ENCODE measurements at regions not wholly inside any gene's neighbourhood (a gene's known extent, or its start where the extent isn't known, plus 50 kb on each side); places are given as distances from the start of the nearest gene placed in this dataset.

DNA sequence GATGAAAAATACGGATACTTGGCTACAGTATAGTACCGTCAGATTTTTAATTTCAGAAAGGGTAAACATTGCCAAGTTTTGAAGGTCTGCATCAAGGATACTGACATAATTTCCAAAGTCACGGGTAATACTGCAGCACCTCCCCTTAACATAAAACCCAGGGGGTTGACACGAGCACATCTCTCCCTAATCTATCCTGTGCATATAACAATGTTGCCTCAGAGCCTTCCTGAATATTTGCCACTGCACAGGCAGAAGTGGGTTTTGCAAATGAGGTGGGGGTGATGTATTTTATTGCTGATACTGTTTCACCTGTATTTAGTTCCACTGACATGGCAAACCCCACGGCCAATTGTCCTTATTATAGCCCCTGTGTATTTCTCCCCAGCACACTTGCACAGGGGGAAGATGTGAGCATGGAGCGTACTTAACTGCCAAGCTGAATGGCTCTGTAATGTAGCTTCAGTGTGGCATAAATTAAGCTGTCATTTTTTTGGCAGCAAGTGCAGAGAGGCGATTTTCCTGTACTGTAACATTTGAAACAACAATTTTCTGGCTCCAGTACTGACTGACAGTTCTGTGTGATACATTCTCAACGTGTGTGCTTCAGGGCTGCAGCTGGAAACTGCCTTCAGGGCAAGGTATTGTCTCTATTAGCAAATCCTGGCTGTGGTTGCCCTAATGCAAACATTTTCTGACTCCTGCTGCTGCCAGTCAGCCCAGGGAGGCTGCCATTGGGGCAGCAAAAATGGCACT lies 299.6 kb upstream of the SP4 start:
- TF ChIP-seq, protein P1, sequence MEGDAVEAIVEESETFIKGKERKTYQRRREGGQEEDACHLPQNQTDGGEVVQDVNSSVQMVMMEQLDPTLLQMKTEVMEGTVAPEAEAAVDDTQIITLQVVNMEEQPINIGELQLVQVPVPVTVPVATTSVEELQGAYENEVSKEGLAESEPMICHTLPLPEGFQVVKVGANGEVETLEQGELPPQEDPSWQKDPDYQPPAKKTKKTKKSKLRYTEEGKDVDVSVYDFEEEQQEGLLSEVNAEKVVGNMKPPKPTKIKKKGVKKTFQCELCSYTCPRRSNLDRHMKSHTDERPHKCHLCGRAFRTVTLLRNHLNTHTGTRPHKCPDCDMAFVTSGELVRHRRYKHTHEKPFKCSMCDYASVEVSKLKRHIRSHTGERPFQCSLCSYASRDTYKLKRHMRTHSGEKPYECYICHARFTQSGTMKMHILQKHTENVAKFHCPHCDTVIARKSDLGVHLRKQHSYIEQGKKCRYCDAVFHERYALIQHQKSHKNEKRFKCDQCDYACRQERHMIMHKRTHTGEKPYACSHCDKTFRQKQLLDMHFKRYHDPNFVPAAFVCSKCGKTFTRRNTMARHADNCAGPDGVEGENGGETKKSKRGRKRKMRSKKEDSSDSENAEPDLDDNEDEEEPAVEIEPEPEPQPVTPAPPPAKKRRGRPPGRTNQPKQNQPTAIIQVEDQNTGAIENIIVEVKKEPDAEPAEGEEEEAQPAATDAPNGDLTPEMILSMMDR (IDR thresholded peaks at IDR 0.05) = no peak
- TF ChIP-seq POLR2A (IDR thresholded peaks at IDR 0.05) (no peak), POLR2AphosphoS5 (IDR thresholded peaks at IDR 0.05; ENCODE audit: insufficient read depth in 1 of 2, low read depth in 1 of 2) (no peak)
- Histone ChIP-seq H3K27me3 (no peaks in the 10 kb centered on the region), H3K36me3 (no peaks in the 10 kb centered on the region), H3K4me1 (no peaks in the 10 kb centered on the region), H3K27ac (no peak overlapping the region), H3K4me3 (no peak overlapping the region), H3K9me3 (no peaks in the 10 kb centered on the region)
- no peak for DNase-seq (ENCODE audit: extremely low spot score in 2 of 2)
- intact Hi-C loops (cut with DNase I) = no loop called here

DNA sequence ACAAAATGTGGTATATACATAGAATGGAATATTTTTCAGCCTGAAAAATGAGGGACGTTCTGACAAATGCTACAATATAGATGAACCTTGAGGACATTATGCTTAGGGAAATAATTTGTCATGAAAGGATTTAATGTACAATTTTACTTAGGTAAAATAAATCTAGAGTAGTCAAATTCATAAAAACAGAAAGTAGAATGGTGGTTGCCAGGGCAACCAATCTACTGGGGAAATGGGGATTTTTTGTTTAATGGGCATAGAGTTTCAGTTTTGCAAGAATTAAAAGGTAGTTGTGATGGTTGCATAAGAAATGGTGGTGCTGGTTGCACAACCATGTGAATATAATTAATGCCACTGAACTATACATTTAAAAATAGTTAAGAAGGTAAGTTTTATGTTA lies 296.0 kb upstream of the SP4 start:
- no peaks in the 10 kb centered on the region for H3K9me3 ChIP-seq
- DNase-seq (ENCODE audit: extremely low spot score in 2 of 2) = no peak
- intact Hi-C loops (cut with DNase I) = no loop called here
- TF ChIP-seq, protein P1 (IDR thresholded peaks at IDR 0.05) = no peak
- TF ChIP-seq POLR2AphosphoS5 (IDR thresholded peaks at IDR 0.05; ENCODE audit: insufficient read depth in 1 of 2, low read depth in 1 of 2) (no peak), POLR2A (IDR thresholded peaks at IDR 0.05) (no peak)
- no peak overlapping the region for H3K27ac ChIP-seq
- no peak overlapping the region for H3K4me3 ChIP-seq
- H3K4me1 ChIP-seq = no peaks in the 10 kb centered on the region
- H3K36me3 ChIP-seq = no peaks in the 10 kb centered on the region
- H3K27me3 ChIP-seq = no peaks in the 10 kb centered on the region

DNA sequence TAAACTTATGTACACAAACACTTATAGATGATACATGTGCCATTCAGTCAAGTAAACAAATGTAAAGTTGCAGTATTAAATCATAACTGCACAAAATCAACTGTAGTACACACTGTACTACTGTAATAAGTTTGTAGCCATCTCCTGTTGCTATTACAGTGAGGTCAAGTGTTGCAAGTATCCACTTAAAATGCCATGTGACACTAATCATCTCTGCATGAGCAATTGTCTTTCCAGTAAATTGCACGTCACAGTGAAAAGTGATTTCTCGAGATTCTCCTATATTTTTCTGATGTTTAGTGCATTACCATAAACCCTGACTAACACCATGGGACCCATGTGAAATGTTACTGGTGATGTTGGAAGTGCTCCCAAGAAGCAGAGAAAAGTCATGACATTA lies 293.3 kb upstream of the SP4 start:
- Histone ChIP-seq H3K36me3 (no peaks in the 10 kb centered on the region), H3K27ac (no peak overlapping the region), H3K4me3 (no peak overlapping the region), H3K27me3 (no peaks in the 10 kb centered on the region), H3K9me3 (no peaks in the 10 kb centered on the region), H3K4me1 (no peaks in the 10 kb centered on the region)
- DNase-seq (ENCODE audit: extremely low spot score in 2 of 2) = no peak
- intact Hi-C loops (cut with DNase I) = no loop called here
- TF ChIP-seq, protein P1 (IDR thresholded peaks at IDR 0.05) = no peak
- TF ChIP-seq POLR2A (IDR thresholded peaks at IDR 0.05) (no peak), POLR2AphosphoS5 (IDR thresholded peaks at IDR 0.05; ENCODE audit: insufficient read depth in 1 of 2, low read depth in 1 of 2) (no peak)

DNA sequence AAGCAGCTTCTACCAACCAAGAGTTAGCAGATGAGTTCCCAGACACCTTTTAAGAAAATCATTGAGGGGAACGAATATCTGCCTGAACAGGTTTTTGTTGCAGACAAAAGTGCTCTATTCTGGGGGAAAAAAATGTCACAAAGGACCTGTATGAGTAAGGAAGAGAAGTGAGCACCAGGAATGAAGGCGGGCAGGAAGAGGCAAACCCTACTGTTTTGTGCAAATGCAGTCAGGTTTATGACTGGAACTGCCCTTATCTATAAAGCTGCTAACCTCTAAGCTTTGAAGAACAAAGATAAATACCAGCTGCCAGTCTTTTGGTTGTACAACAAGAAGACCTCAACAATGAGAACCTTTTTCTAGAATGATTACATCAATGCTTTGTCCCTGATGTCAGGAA lies 292.4 kb upstream of the SP4 start:
- Histone ChIP-seq H3K36me3 (no peaks in the 10 kb centered on the region), H3K4me3 (no peak overlapping the region), H3K27ac (no peak overlapping the region), H3K27me3 (no peaks in the 10 kb centered on the region), H3K9me3 (no peaks in the 10 kb centered on the region), H3K4me1 (no peaks in the 10 kb centered on the region)
- TF ChIP-seq POLR2A (IDR thresholded peaks at IDR 0.05) = no peak
- intact Hi-C loops (cut with DNase I) = no loop called here
- no peak for DNase-seq (ENCODE audit: extremely low spot score in 2 of 2)

DNA sequence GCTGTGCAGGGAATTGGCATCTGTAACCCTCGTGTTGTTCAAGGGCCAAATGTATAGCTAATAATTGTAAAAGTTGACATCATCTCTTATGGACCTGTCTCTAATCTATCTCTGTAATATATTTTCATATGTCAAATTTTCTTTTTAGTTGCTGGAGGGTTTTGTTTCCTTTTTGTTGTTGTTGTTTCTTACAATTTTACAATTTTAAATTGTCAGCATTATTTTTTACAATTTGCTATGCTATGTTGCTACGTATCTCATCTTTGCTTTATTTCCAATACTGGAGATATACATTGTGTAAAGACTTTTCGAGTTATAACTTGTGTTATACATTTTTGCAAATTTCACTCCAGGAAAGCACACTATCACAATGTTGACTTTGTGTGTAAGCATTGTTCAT lies 290.2 kb upstream of the SP4 start:
- intact Hi-C loops (cut with DNase I) = no loop called here
- TF ChIP-seq POLR2AphosphoS5 (IDR thresholded peaks at IDR 0.05; ENCODE audit: insufficient read depth in 1 of 2, low read depth in 1 of 2) (no peak), POLR2A (IDR thresholded peaks at IDR 0.05) (no peak)
- TF ChIP-seq, protein P1 (IDR thresholded peaks at IDR 0.05) = no peak
- DNase-seq (ENCODE audit: extremely low spot score in 2 of 2) = no peak
- Histone ChIP-seq H3K27me3 (no peaks in the 10 kb centered on the region), H3K4me3 (no peak overlapping the region), H3K36me3 (no peaks in the 10 kb centered on the region), H3K4me1 (no peaks in the 10 kb centered on the region), H3K9me3 (no peaks in the 10 kb centered on the region), H3K27ac (no peak overlapping the region)
